T1000 (cell line): ENCODE measurements at regions not wholly inside any gene's neighbourhood (a gene's known extent, or its start where the extent isn't known, plus 50 kb on each side); places are given as distances from the start of the nearest gene placed in this dataset.

Source experiments
- DNase-seq: peaks from one replicate; lab custom pipeline; 2025; ENCODE audit warnings: mixed read lengths; lab: John Stamatoyannopoulos, UW

DNA sequence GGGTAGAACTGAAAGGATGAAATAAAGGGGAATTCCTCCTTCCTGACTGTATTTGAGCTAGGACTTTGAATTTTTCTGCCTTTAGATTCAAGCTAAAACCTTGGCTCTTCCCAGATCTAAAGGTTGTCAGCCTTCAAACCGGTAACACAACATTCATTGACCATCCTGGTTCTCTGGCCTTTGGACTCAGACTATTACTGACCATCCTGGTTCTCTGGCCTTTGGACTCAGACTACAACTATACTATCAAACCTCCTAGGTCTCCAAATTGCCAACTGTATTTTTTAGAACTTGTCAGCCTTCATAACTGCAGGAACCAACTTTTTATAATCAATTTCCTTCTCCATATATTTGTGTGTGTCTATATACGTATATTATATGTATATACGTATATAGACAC lies 140.6 kb upstream of the RBMY1B start:
- DNase-seq, result no peak

- DNase-seq, result no peak
Measured at GRCh38 chrY:21394116-21394515, 117.0 kb upstream of the RBMY1B start.

- DNase-seq, result peak; percentile 53
Measured at GRCh38 chrY:21422221-21422620, 88.9 kb upstream of the RBMY1B start.

- no peak for DNase-seq
Measured at GRCh38 chrY:21440536-21440935, 70.6 kb upstream of the RBMY1B start.

DNA sequence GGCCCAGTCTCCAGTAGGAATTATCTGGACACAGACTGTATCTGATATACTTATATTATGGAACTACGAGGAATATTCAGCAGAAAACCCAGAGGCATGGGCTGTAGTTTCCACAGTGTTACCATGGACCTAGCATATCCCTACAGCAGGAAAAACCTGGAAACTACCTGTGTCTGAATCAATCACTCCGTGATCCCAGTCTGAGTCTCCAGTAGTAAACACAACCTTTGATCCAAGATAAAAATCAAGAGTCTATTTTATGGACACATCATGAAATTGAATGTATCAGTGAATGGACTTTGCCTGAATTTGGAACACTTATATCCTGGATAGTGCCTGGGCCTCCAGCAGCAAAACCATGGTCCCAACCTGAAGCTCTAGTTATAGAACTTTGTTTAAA lies 57.5 kb upstream of the RBMY1B start:
- DNase-seq, result no peak

DNA sequence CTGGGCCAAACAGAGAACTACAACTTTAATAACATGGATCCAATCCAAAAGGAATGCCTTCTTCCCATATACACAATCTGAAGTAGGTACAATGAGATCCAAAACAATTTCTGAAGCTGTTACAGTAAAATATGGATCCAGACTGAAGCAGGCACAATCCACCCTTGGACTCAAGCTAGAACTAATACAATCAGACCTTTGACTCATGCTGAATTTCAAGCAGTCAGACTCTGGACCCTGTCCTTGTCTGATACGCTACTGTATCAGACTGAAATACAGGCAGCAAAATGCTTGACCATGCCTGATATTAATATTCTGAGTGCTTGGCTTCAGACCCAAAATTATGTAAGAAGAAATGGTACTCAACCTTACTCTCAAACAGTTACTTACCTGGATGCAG lies 57.0 kb upstream of the RBMY1B start:
- no peak for DNase-seq

GRCh38 chrY:21459648-21460047 lies 51.5 kb upstream of the RBMY1B start:
- DNase-seq, result no peak
